GM12801 (cell line): ENCODE measurements at regions not wholly inside any gene's neighbourhood (a gene's known extent, or its start where the extent isn't known, plus 50 kb on each side); places are given as distances from the start of the nearest gene placed in this dataset.

Source experiments
- CTCF ChIP-seq: IDR thresholded peaks from one replicate; pipeline ENCODE4 v1.5.1; 2011; ENCODE audit warnings: control low read depth; ENCODE audit not compliant: insufficient read length; ENCODE audit errors: extremely low read depth

DNA sequence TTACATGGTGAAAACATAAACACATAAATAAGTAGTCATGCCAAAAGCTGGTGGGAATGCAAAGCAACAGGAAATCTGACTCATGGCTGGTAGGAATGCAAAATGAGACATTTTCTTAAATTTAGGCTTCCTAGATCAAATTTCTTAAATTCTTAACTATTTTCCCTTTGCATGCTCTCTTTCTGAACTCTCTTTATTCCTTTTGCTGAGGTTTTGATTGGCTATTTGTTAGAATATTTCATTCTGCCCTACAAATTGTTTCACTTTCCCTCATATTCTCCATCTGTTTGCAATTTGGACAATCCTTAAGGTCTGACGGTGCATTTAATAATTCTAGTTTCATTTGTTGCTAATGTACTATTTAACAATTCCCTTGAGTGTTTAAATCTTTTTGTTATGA, 437.5 kb upstream of the RGS17 start:
- no peak for TF ChIP-seq CTCF

DNA sequence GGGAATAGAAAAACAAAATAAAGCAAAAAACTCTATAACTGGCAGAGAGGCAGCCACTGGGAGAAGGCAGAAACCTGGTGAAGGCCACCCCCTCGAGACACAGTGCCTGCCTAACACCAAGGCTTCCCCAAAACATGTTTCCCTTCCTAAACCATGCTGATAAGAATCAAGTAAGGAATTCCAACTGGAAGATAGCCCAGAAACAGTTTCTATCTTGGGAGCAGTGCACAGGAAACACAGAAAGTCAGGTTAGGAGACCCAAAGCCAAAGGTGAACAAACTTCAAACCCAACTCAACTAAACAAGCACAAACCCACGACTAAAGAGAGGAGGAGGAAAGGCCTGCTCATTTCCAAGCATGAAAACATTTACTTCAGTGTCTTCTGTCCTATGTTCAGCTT, 433.7 kb upstream of the RGS17 start:
- TF ChIP-seq CTCF = no peak

GRCh38 chr6:153563001-153563400, 431.9 kb upstream of the RGS17 start:
- TF ChIP-seq CTCF = no peak

- TF ChIP-seq CTCF = no peak
Measured at GRCh38 chr6:153553627-153554026, 422.5 kb upstream of the RGS17 start.

- no peak for TF ChIP-seq CTCF
Measured at GRCh38 chr6:153539602-153540001, 408.5 kb upstream of the RGS17 start.

GRCh38 chr6:153538491-153538890, 407.4 kb upstream of the RGS17 start:
- no peak for TF ChIP-seq CTCF

DNA sequence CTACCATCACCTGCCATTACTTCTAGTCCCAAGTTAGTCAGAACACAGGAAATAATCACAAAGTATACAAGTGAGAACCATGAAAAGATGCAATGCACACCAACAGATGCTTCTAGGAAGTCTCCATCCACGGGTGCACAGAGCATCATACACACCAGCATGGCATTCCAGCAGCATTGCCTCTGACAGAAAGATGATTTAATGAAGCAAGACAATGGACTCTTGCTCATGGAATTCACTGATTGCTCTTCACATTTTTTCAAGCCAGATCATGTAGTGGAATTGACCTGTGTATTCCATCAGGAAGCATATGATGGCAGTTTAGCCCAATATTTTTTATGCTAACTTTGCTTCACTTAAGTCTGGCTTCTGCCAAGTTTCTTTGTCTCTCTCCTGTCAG, 406.3 kb upstream of the RGS17 start:
- TF ChIP-seq CTCF = no peak

DNA sequence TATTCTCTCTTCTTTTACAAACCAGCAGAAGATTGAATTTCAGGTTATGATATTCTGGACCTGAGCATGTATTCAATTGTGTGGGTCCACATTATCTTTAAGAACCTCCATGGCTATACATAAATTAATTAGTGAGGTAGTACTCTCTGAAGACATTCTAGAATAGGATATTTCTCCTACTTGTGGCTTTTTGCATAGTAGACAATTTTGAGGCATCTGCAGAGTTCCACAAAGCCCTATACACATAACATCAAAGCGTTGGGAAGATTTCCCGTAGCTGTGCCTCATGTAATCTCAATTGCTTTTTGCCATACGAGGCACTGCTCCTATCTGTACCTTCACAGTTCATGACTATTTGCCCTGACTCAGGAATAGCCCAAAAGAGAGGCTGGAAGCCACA, 395.4 kb upstream of the RGS17 start:
- TF ChIP-seq CTCF = no peak
